ENCODE measurements at regions not wholly inside any gene's neighbourhood (a gene's known extent, or its start where the extent isn't known, plus 50 kb on each side); places are given as distances from the start of the nearest gene placed in this dataset.

DNA sequence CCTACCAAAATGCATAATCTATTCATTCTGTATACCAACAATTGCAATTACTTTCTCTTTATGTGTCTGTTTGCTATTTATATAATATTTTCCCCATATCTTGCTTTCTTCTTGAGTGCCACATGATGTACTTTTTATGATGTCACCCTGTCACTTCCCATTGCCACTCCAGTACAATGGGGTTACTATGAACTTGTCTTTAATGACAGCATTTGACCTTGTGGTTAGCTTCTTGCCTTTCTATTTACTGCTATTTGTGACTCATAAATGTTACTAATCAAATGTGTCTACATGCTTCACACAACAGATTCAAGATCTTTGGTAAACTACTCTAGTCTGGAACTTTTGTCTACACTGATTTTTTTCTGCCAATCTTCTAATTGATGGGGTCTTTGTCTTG is 486.3 kb downstream of the NR4A2 start:
- ChIA-PET POLR2A (no interaction called here), CTCF (interaction anchor here (2.0 kb wide), 1 partner anchor 11 kb away, joined by 6 read pairs; no protein-coding TSS in a partner anchor)
- TF ChIP-seq, protein P1, sequence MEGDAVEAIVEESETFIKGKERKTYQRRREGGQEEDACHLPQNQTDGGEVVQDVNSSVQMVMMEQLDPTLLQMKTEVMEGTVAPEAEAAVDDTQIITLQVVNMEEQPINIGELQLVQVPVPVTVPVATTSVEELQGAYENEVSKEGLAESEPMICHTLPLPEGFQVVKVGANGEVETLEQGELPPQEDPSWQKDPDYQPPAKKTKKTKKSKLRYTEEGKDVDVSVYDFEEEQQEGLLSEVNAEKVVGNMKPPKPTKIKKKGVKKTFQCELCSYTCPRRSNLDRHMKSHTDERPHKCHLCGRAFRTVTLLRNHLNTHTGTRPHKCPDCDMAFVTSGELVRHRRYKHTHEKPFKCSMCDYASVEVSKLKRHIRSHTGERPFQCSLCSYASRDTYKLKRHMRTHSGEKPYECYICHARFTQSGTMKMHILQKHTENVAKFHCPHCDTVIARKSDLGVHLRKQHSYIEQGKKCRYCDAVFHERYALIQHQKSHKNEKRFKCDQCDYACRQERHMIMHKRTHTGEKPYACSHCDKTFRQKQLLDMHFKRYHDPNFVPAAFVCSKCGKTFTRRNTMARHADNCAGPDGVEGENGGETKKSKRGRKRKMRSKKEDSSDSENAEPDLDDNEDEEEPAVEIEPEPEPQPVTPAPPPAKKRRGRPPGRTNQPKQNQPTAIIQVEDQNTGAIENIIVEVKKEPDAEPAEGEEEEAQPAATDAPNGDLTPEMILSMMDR (IDR thresholded peaks at IDR 0.05; ENCODE audit: control extremely low read depth, extremely low read depth, low read depth, missing control alignments) = no peak
- DNase-seq (ENCODE audit: extremely low spot score) = no peak

DNA sequence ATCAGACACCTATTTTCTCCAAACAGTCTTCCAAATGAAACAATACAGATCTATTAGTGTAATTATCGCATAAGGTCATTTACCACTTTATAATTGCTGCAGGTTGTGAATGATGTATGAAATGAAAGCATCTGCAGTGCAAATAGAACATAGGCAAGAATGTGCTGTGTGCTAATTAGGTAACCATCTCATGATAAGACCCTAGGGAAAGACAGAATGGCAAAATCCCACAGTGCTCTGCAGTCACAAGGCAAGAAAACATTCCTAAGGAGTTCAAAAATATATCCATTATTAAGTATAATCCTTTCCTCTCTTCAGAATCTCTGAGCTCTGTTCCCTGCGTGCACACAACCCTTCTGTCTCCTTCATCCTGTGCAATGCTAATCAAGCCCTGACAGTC is 488.1 kb downstream of the NR4A2 start:
- DNase-seq (ENCODE audit: extremely low spot score) = no peak
- POLR2A ChIA-PET = no interaction called here
- CTCF ChIA-PET = no interaction called here
- TF ChIP-seq, protein P1 (IDR thresholded peaks at IDR 0.05; ENCODE audit: control extremely low read depth, extremely low read depth, low read depth, missing control alignments) = no peak

DNA sequence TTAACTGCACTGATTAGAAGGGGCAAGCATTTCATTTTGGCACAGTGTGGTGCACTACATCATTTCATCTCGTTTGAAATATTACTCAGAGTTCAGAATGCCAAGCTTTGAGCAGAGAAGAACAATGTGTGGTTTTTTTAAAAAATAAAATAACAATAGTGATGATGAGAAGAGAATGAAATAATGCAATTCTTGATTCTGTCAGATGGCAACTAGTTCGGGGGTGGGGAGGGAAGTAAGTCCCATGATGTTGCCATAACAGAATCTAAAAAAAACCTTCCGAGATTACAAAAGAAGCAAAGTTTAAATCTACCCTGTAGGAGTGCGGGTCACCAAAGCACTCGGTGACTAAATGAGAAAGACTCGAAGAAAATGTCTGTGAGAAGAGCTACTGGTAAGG is 490.4 kb downstream of the NR4A2 start:
- TF ChIP-seq, protein P1 (IDR thresholded peaks at IDR 0.05; ENCODE audit: control extremely low read depth, extremely low read depth, low read depth, missing control alignments) = no peak
- CTCF ChIA-PET = no interaction called here
- no peak for DNase-seq (ENCODE audit: extremely low spot score)
- POLR2A ChIA-PET = no interaction called here

DNA sequence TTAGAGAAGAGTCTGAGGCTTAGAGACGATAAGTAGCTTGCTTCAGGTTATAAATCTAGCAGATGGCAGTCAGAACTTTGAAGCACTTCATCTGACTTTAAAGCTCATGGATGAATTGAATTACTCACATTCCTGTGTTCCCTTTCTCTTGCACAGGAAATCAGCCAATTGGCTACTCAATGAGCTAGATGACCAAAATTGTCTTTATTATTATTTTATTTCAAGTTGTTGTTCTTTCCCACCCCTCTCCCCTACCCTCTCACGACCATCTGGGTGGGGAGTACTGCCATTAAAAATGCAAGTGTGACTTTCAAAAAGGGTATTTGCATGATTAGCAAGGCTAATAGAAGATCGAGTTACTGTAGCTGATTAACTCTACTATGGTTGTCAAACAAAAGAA is 491.1 kb downstream of the NR4A2 start:
- TF ChIP-seq, protein P1 (IDR thresholded peaks at IDR 0.05; ENCODE audit: control extremely low read depth, extremely low read depth, low read depth, missing control alignments) = no peak
- ChIA-PET CTCF (interaction anchor here (0.9 to 1.7 kb wide), 2 partner anchors 25 to 26 kb away, joined by 3 to 4 read pairs; no protein-coding TSS in a partner anchor), POLR2A (no interaction called here)
- DNase-seq (ENCODE audit: extremely low spot score) = no peak

DNA sequence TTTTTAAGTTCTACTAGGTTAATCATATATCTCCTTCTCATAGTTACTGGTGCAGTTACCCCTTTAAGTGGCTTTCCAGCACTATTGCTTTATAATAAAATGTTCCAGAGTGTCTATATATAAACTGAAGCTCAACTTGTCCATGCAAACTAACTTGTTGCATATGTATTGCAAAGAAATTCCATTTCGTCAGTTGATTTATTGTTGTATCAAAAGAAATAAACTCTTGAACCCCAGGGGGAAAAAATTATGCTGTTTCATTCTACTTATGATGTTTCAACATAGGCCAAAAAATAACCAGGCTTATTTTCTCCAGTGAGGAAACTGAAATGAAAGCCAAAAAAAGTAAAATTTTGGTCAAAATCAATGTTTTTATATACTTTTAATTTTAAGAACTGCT is 491.9 kb downstream of the NR4A2 start:
- TF ChIP-seq, protein P1 (IDR thresholded peaks at IDR 0.05; ENCODE audit: control extremely low read depth, extremely low read depth, low read depth, missing control alignments) = no peak
- CTCF ChIA-PET = interaction anchor here (0.9 to 1.7 kb wide), 3 partner anchors 15 to 26 kb away, joined by 3 to 4 read pairs (median 3); no protein-coding TSS in a partner anchor
- POLR2A ChIA-PET = no interaction called here
- DNase-seq (ENCODE audit: extremely low spot score) = no peak

DNA sequence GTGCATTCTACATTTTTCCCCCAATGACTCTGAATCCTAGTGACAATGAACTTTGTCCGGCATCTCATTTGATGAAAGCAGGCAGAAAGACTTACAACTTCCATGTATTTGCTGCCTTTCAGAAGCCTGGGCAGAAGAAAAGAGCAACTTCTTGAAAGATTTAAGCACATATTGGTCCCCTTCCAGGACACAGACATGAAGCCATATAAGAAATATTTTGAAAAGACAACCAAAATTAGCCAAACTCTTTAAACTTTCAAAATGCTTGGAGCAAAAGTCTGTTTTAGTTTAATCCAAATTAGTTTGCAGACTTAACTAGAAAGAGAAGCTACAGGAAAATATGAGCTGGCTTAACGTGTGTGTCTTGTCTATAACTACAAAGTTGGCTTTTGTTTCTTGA is 492.5 kb downstream of the NR4A2 start:
- TF ChIP-seq, protein P1 (IDR thresholded peaks at IDR 0.05; ENCODE audit: control extremely low read depth, extremely low read depth, low read depth, missing control alignments) = no peak
- no peak for DNase-seq (ENCODE audit: extremely low spot score)
- ChIA-PET CTCF (interaction anchor here (1.0 to 1.7 kb wide), 2 partner anchors 14 to 24 kb away, joined by 3 read pairs; no protein-coding TSS in a partner anchor), POLR2A (no interaction called here)

DNA sequence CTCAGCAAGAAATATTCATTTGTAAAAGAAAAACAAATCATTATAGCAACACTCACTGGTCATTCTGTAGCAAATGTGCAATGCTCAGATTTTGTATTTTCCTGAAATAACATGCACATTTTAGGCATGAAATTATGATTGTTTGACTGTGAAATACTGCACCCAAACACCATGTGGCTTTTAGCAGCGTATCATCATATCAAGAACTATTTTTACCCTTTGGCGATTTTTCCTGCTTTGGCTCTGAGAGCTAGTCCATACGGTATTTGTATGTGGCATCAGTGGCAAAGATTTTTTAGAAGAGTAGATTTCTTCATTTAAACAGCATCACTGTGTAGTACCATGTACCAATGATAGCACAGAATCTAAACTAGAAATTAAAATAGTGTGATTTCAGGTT is 493.1 kb downstream of the NR4A2 start:
- ChIA-PET POLR2A (no interaction called here), CTCF (interaction anchor here (1.8 kb wide), 1 partner anchor 11 kb away, joined by 4 read pairs; no protein-coding TSS in a partner anchor)
- TF ChIP-seq, protein P1 (IDR thresholded peaks at IDR 0.05; ENCODE audit: control extremely low read depth, extremely low read depth, low read depth, missing control alignments) = no peak
- DNase-seq (ENCODE audit: extremely low spot score) = no peak
